22Rv1 (cell line): ENCODE measurements at regions not wholly inside any gene's neighbourhood (a gene's known extent, or its start where the extent isn't known, plus 50 kb on each side); places are given as distances from the start of the nearest gene placed in this dataset.
"Not testable (repeated sequence)": the region's sequence is repeated elsewhere in the genome, so short reads cannot be mapped to it uniquely, and the experiment has no call there.

Experiments used
- H3K27ac ChIP-seq: fragments of 450-650 bp; 2 replicates; pipeline ENCODE4 v1.5.1; 2017
- ZFX ChIP-seq: fragments of 450-650 bp; IDR thresholded peaks from 2 replicates; pipeline ENCODE4 v1.6.1; 2017; ENCODE audit warnings: antibody characterized with exemption, borderline replicate concordance
- TF ChIP-seq, protein P1 (sequence below): fragments of 450-650 bp; IDR thresholded peaks from 2 replicates; pipeline ENCODE4 v1.5.1; 2017; ENCODE audit warnings: mild to moderate bottlenecking

GRCh38 chr17:71503710-71504465, 616.9 kb upstream of the SOX9 start:
- TF ChIP-seq, protein P1, sequence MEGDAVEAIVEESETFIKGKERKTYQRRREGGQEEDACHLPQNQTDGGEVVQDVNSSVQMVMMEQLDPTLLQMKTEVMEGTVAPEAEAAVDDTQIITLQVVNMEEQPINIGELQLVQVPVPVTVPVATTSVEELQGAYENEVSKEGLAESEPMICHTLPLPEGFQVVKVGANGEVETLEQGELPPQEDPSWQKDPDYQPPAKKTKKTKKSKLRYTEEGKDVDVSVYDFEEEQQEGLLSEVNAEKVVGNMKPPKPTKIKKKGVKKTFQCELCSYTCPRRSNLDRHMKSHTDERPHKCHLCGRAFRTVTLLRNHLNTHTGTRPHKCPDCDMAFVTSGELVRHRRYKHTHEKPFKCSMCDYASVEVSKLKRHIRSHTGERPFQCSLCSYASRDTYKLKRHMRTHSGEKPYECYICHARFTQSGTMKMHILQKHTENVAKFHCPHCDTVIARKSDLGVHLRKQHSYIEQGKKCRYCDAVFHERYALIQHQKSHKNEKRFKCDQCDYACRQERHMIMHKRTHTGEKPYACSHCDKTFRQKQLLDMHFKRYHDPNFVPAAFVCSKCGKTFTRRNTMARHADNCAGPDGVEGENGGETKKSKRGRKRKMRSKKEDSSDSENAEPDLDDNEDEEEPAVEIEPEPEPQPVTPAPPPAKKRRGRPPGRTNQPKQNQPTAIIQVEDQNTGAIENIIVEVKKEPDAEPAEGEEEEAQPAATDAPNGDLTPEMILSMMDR: no peak
- TF ChIP-seq ZFX: no peak
- no peak overlapping the region for H3K27ac ChIP-seq

- TF ChIP-seq ZFX: no peak
- TF ChIP-seq, protein P1: no peak
- H3K27ac ChIP-seq: no peak overlapping the region
Observed at GRCh38 chr17:71505200-71505599, 615.6 kb upstream of the SOX9 start.

GRCh38 chr17:71505981-71506380, 614.8 kb upstream of the SOX9 start:
- no peak for TF ChIP-seq ZFX
- TF ChIP-seq, protein P1: no peak
- no peak overlapping the region for H3K27ac ChIP-seq

- TF ChIP-seq, protein P1: no peak
- no peak overlapping the region for H3K27ac ChIP-seq
Observed at GRCh38 chr17:71511266-71511995, 609.4 kb upstream of the SOX9 start.

GRCh38 chr17:71513725-71514124, 607.1 kb upstream of the SOX9 start:
- not testable (repeated sequence) for H3K27ac ChIP-seq

GRCh38 chr17:71516149-71516548, 604.7 kb upstream of the SOX9 start:
- TF ChIP-seq ZFX: no peak
- TF ChIP-seq, protein P1: no peak
- H3K27ac ChIP-seq: no peak overlapping the region

GRCh38 chr17:71519285-71519684, 601.5 kb upstream of the SOX9 start:
- TF ChIP-seq ZFX: no peak
- TF ChIP-seq, protein P1: no peak
- no peak overlapping the region for H3K27ac ChIP-seq
